ENCODE measurements at regions not wholly inside any gene's neighbourhood (a gene's known extent, or its start where the extent isn't known, plus 50 kb on each side); places are given as distances from the start of the nearest gene placed in this dataset.

DNA sequence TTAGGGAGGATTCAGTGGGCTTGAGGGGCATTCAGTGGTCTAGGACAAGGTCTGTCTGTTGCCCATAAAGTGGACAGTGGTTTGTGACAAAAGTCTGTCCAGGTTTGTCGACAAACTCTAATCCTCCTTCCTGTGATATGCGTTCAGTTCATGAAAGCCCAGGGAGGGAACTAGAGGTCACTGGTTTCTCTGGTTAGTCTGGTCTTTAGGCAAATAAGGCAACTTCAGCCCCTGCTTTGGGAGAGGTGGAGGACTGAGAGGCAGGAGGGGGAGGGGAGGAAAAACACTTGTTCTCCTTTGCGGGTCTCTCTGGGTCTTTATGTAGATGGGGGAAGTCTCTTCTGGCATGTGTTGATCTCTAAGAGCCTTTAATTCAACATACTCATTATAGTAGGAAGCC, 235.1 kb upstream of the PWP1 start:
- Histone ChIP-seq H3K36me3 (ENCODE audit: low read depth, low read length) (no peaks in the 10 kb centered on the region), H3K9ac (ENCODE audit: low read length) (no peak overlapping the region), H4K20me1 (ENCODE audit: low read length) (no peaks in the 10 kb centered on the region), H3F3A (ENCODE audit: low read length, unreplicated experiment) (no peaks in the 10 kb centered on the region), H3K4me2 (ENCODE audit: low read length) (peak overlapping the region; percentile 52), H3K27me3 (ENCODE audit: low read length) (no peaks in the 10 kb centered on the region), H3K9me3 (ENCODE audit: low read length) (no peaks in the 10 kb centered on the region), H3K27ac (ENCODE audit: low read length) (no peak overlapping the region), H3K4me1 (ENCODE audit: insufficient read depth, low read length) (peaks cover 21% of the 10 kb centered on the region), H3K79me2 (ENCODE audit: low read length) (no peaks in the 10 kb centered on the region), H3K9me2 (replicated peaks; ENCODE audit: low read length) (no peaks in the 10 kb centered on the region), H2AFZ (ENCODE audit: low read length) (no peak overlapping the region), H3K4me3 (ENCODE audit: low read length) (no peak overlapping the region; the same call in 1 of the 2 replicates)
- ATAC-seq (no peak), DNase-seq (peak; percentile 71)
- no TSS peak for BruUV-seq (replicated peaks)
- no peak for TF ChIP-seq EZH2 (IDR thresholded peaks at IDR 0.05; ENCODE audit: low read length, unreplicated experiment)
- no peak for TF ChIP-seq EZH2phosphoT487 (IDR thresholded peaks at IDR 0.05; ENCODE audit: borderline replicate concordance, low read length)
- TF ChIP-seq, protein P1, sequence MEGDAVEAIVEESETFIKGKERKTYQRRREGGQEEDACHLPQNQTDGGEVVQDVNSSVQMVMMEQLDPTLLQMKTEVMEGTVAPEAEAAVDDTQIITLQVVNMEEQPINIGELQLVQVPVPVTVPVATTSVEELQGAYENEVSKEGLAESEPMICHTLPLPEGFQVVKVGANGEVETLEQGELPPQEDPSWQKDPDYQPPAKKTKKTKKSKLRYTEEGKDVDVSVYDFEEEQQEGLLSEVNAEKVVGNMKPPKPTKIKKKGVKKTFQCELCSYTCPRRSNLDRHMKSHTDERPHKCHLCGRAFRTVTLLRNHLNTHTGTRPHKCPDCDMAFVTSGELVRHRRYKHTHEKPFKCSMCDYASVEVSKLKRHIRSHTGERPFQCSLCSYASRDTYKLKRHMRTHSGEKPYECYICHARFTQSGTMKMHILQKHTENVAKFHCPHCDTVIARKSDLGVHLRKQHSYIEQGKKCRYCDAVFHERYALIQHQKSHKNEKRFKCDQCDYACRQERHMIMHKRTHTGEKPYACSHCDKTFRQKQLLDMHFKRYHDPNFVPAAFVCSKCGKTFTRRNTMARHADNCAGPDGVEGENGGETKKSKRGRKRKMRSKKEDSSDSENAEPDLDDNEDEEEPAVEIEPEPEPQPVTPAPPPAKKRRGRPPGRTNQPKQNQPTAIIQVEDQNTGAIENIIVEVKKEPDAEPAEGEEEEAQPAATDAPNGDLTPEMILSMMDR (conservative IDR thresholded peaks at IDR 0.05; ENCODE audit: low read depth, low read length) = no peak
- ChIA-PET CTCF (no interaction called here), POLR2A (ENCODE audit: unreplicated experiment) (no interaction called here)
- intact Hi-C loops (cut with micrococcal nuclease) = no loop called here

DNA sequence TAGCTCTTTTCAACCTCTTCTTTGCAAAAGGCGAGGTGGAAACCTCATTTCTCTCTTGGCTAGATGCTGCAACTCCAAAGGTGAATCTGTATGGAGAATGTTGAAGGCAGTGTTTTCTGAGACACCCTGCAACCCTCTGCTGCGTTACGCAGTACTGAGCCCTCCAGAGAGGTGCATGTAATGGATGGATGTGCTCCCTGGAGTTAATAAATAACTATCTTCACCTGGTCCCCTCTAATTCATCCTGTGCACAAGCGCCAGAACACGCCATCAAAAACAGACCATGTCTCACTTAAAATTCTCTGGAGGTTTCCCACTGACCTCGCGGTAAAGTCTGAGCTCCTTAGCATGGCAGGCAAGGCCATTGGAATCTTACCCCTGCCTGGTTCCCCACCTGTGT, 234.4 kb upstream of the PWP1 start:
- Histone ChIP-seq H3K27ac (ENCODE audit: low read length) (no peak overlapping the region), H3K36me3 (ENCODE audit: low read depth, low read length) (no peaks in the 10 kb centered on the region), H3K9ac (ENCODE audit: low read length) (no peak overlapping the region), H3K79me2 (ENCODE audit: low read length) (no peaks in the 10 kb centered on the region), H3K9me2 (replicated peaks; ENCODE audit: low read length) (no peaks in the 10 kb centered on the region), H3F3A (ENCODE audit: low read length, unreplicated experiment) (no peaks in the 10 kb centered on the region), H4K20me1 (ENCODE audit: low read length) (no peaks in the 10 kb centered on the region), H3K4me2 (ENCODE audit: low read length) (no peak overlapping the region), H3K4me1 (ENCODE audit: insufficient read depth, low read length) (peaks cover 21% of the 10 kb centered on the region), H3K9me3 (ENCODE audit: low read length) (no peaks in the 10 kb centered on the region), H3K4me3 (ENCODE audit: low read length) (no peak overlapping the region), H3K27me3 (ENCODE audit: low read length) (no peaks in the 10 kb centered on the region), H2AFZ (ENCODE audit: low read length) (no peak overlapping the region)
- intact Hi-C loops (cut with micrococcal nuclease) = no loop called here
- TF ChIP-seq, protein P1 (conservative IDR thresholded peaks at IDR 0.05; ENCODE audit: low read depth, low read length) = no peak
- no peak for TF ChIP-seq EZH2 (IDR thresholded peaks at IDR 0.05; ENCODE audit: low read length, unreplicated experiment)
- no peak for TF ChIP-seq EZH2phosphoT487 (IDR thresholded peaks at IDR 0.05; ENCODE audit: borderline replicate concordance, low read length)
- ChIA-PET POLR2A (ENCODE audit: unreplicated experiment) (no interaction called here), CTCF (no interaction called here)
- no TSS peak for BruUV-seq (replicated peaks)
- no peak for DNase-seq
- no peak for ATAC-seq

DNA sequence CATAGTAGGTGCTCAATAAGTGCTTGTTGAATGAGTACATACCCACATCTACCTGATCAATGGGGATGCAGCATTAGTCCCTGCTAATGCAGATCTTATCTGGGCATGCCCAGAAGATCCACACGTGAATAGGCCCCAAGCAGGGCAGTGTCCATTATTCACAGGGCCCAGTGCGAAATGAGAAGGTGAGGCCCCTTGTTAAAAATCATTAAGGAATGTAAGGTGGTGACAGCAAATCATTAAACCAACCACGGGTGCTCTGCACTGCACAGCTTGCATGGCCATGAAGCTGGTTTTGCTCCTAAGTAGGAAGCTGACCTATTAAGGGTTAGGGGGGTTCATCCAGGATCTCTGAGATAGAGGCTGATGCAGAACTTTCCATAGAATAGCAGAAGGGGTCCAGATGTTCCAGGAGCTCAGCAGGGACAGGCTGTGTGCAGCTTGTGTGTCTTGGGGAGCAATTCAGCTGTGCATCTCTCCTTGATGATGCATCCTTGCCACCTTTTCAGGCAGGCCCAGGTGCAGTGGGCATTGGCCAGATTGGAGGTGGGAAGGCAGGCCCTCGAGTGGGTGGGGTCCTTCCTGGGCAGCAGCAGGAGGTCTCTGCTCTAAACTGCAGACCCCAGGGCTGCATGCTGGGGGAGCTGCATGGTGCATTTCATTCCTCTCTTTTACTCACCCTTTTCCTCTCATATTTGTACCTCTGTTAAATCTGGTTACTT, 231.3 kb upstream of the PWP1 start:
- no peak for ATAC-seq
- H3K4me1 ChIP-seq (ENCODE audit: insufficient read depth, low read length) = peaks cover 20% of the 10 kb centered on the region
- intact Hi-C loops (cut with micrococcal nuclease) = no loop called here
- no peak overlapping the region for H3K27ac ChIP-seq (ENCODE audit: low read length)
- H4K20me1 ChIP-seq (ENCODE audit: low read length) = no peaks in the 10 kb centered on the region
- H3K9me3 ChIP-seq (ENCODE audit: low read length) = no peaks in the 10 kb centered on the region
- POLR2A ChIA-PET (ENCODE audit: unreplicated experiment) = no interaction called here
- no peaks in the 10 kb centered on the region for H3K36me3 ChIP-seq (ENCODE audit: low read depth, low read length)
- no peak overlapping the region for H3K4me3 ChIP-seq (ENCODE audit: low read length)
- H3F3A ChIP-seq (ENCODE audit: low read length, unreplicated experiment) = no peaks in the 10 kb centered on the region
- H3K4me2 ChIP-seq (ENCODE audit: low read length) = no peak overlapping the region
- TF ChIP-seq EZH2 (IDR thresholded peaks at IDR 0.05; ENCODE audit: low read length, unreplicated experiment) (no peak), EZH2phosphoT487 (IDR thresholded peaks at IDR 0.05; ENCODE audit: borderline replicate concordance, low read length) (no peak)
- TF ChIP-seq, protein P1 (conservative IDR thresholded peaks at IDR 0.05; ENCODE audit: low read depth, low read length) = no peak
- H3K27me3 ChIP-seq (ENCODE audit: low read length) = no peaks in the 10 kb centered on the region
- BruUV-seq (replicated peaks) = no TSS peak
- DNase-seq = no peak
- H2AFZ ChIP-seq (ENCODE audit: low read length) = no peak overlapping the region
- H3K9me2 ChIP-seq (replicated peaks; ENCODE audit: low read length) = no peaks in the 10 kb centered on the region
- no peaks in the 10 kb centered on the region for H3K79me2 ChIP-seq (ENCODE audit: low read length)
- H3K9ac ChIP-seq (ENCODE audit: low read length) = no peak overlapping the region
- CTCF ChIA-PET = no interaction called here

Measured in PC-3 (cell line).